Stomach (tissue), 4 donors: ENCODE measurements at regions not wholly inside any gene's neighbourhood (a gene's known extent, or its start where the extent isn't known, plus 50 kb on each side); places are given as distances from the start of the nearest gene placed in this dataset.

Source experiments
- CTCF ChIP-seq, 7 experiments: fragments of 450-650 bp in 4 of 7; fragments of 200-600 bp in 3 of 7; sonication (generic) in 3 of 7; IDR thresholded peaks; one replicate each; pipeline ENCODE4 v1.5.1; 2016 to 2019; ENCODE audit warnings: antibody characterized with exemption in 7 of 7, control low read depth in 2 of 7, mild to moderate bottlenecking in 1 of 7
- EP300 ChIP-seq: sonication (generic); formaldehyde crosslinking; IDR thresholded peaks from one replicate; pipeline ENCODE4 v1.6.1; 2017; ENCODE audit warnings: antibody characterized with exemption
- POLR2A ChIP-seq, 4 donors: fragments of 450-650 bp; IDR thresholded peaks; one replicate each; pipeline ENCODE4 v1.6.1; 2016; ENCODE audit warnings: antibody characterized with exemption in 4 of 4, control low read depth in 2 of 4, mild to moderate bottlenecking in 1 of 4, moderate library complexity in 1 of 4
- POLR2AphosphoS5 ChIP-seq, 3 donors: sonication (generic); formaldehyde crosslinking; IDR thresholded peaks; one replicate each; pipeline ENCODE4 v1.6.1; 2016; ENCODE audit warnings: antibody characterized with exemption in 3 of 3

GRCh38 chr16:73447846-73448245 lies 399.9 kb upstream of the ZFHX3 start:
- TF ChIP-seq CTCF (IDR thresholded peaks at IDR 0.05) = no peak
- no peak for TF ChIP-seq EP300
- no peak for TF ChIP-seq POLR2AphosphoS5 (IDR thresholded peaks at IDR 0.05)
- no peak for TF ChIP-seq POLR2A (IDR thresholded peaks at IDR 0.05)
